ENCODE measurements at regions not wholly inside any gene's neighbourhood (a gene's known extent, or its start where the extent isn't known, plus 50 kb on each side); places are given as distances from the start of the nearest gene placed in this dataset.
A peak's percentile ranks its signal among the peaks of the same experiment; 100 is the strongest.

- Mint-ChIP-seq H3K36me3 (ENCODE audit: low read depth) (no peaks in the 10 kb centered on the region), H3K9me3 (peaks cover 3% of the 10 kb centered on the region), H3K27ac (peak overlapping the region; percentile 26 to 73 (median 67)), H3K27me3 (ENCODE audit: low read depth) (no peaks in the 10 kb centered on the region), H3K4me1 (peaks cover 24% of the 10 kb centered on the region), H3K4me3 (peak overlapping the region in 2 of 3 experiments; percentile 45 to 64)
- no peak for TF ChIP-seq CTCF (IDR thresholded peaks at IDR 0.05; ENCODE audit: unreplicated experiment in 3 of 3)
Observed at GRCh38 chr14:61876362-61877034, 114.3 kb downstream of the SNAPC1 start.

- no peak for TF ChIP-seq CTCF (IDR thresholded peaks at IDR 0.05; ENCODE audit: unreplicated experiment in 3 of 3)
- Mint-ChIP-seq H3K4me3 (no peak overlapping the region), H3K36me3 (ENCODE audit: low read depth) (no peaks in the 10 kb centered on the region), H3K27me3 (ENCODE audit: low read depth) (no peaks in the 10 kb centered on the region), H3K4me1 (peaks cover 24% of the 10 kb centered on the region), H3K9me3 (peaks cover 3% of the 10 kb centered on the region), H3K27ac (no peak overlapping the region)
Observed at GRCh38 chr14:61877035-61877390, 114.8 kb downstream of the SNAPC1 start.

- H3K36me3 Mint-ChIP-seq (ENCODE audit: low read depth), result no peaks in the 10 kb centered on the region
- no peak overlapping the region for H3K4me3 Mint-ChIP-seq
- no peaks in the 10 kb centered on the region for H3K27me3 Mint-ChIP-seq (ENCODE audit: low read depth)
- H3K4me1 Mint-ChIP-seq, result peaks cover 24% of the 10 kb centered on the region
- H3K27ac Mint-ChIP-seq, result no peak overlapping the region
- no peaks in the 10 kb centered on the region for H3K9me3 Mint-ChIP-seq
- no peak for TF ChIP-seq CTCF (IDR thresholded peaks at IDR 0.05; ENCODE audit: unreplicated experiment in 3 of 3)
Observed at GRCh38 chr14:61877768-61878167, 115.5 kb downstream of the SNAPC1 start.

- H3K4me1 Mint-ChIP-seq, result peaks cover 24% of the 10 kb centered on the region
- H3K27me3 Mint-ChIP-seq (ENCODE audit: low read depth), result no peaks in the 10 kb centered on the region
- no peaks in the 10 kb centered on the region for H3K36me3 Mint-ChIP-seq (ENCODE audit: low read depth)
- TF ChIP-seq CTCF (IDR thresholded peaks at IDR 0.05; ENCODE audit: unreplicated experiment in 3 of 3), result no peak
- no peak overlapping the region for H3K4me3 Mint-ChIP-seq
- no peaks in the 10 kb centered on the region for H3K9me3 Mint-ChIP-seq
- no peak overlapping the region for H3K27ac Mint-ChIP-seq
Observed at GRCh38 chr14:61878931-61879330, 116.7 kb downstream of the SNAPC1 start.

GRCh38 chr14:61881046-61881445, 118.8 kb downstream of the SNAPC1 start:
- H3K27ac Mint-ChIP-seq, result no peak overlapping the region
- no peak overlapping the region for H3K4me3 Mint-ChIP-seq
- no peaks in the 10 kb centered on the region for H3K9me3 Mint-ChIP-seq
- no peak for TF ChIP-seq CTCF (IDR thresholded peaks at IDR 0.05; ENCODE audit: unreplicated experiment in 3 of 3)
- H3K27me3 Mint-ChIP-seq (ENCODE audit: low read depth), result no peaks in the 10 kb centered on the region
- no peaks in the 10 kb centered on the region for H3K36me3 Mint-ChIP-seq (ENCODE audit: low read depth)
- H3K4me1 Mint-ChIP-seq, result peaks cover 24% of the 10 kb centered on the region

- no peak overlapping the region for H3K27ac Mint-ChIP-seq
- no peak overlapping the region for H3K4me3 Mint-ChIP-seq
- TF ChIP-seq CTCF (IDR thresholded peaks at IDR 0.05; ENCODE audit: unreplicated experiment in 3 of 3), result no peak
- H3K4me1 Mint-ChIP-seq, result peaks cover 4% of the 10 kb centered on the region
- peaks cover 4% of the 10 kb centered on the region for H3K27me3 Mint-ChIP-seq (ENCODE audit: low read depth)
- H3K36me3 Mint-ChIP-seq (ENCODE audit: low read depth), result no peaks in the 10 kb centered on the region
- H3K9me3 Mint-ChIP-seq, result no peaks in the 10 kb centered on the region
Observed at GRCh38 chr14:61884711-61885110, 122.5 kb downstream of the SNAPC1 start.

Measured in nephron (organoid).